Esophagus muscularis mucosa (tissue), 3 donors: ENCODE measurements at regions not wholly inside any gene's neighbourhood (a gene's known extent, or its start where the extent isn't known, plus 50 kb on each side); places are given as distances from the start of the nearest gene placed in this dataset.

Experiments
- CTCF ChIP-seq, 3 experiments: fragments of 200-600 bp in 2 of 3; fragments of 450-650 bp in 1 of 3; sonication (generic) in 2 of 3; IDR thresholded peaks; one replicate each; pipeline ENCODE4 v1.5.1; 2017 to 2019; ENCODE audit warnings: antibody characterized with exemption in 3 of 3, mild to moderate bottlenecking in 2 of 3, moderate library complexity in 1 of 3
- POLR2A ChIP-seq: fragments of 450-650 bp; IDR thresholded peaks from one replicate; pipeline ENCODE4 v1.6.1; 2017; ENCODE audit warnings: antibody characterized with exemption, moderate library complexity, mild to moderate bottlenecking, low read depth

- TF ChIP-seq POLR2A, result no peak
- TF ChIP-seq CTCF (IDR thresholded peaks at IDR 0.05), result no peak
Observed at GRCh38 chr16:24674877-24675276, 54.6 kb upstream of the TNRC6A start.
